SK-N-SH (cell line): ENCODE measurements at regions not wholly inside any gene's neighbourhood (a gene's known extent, or its start where the extent isn't known, plus 50 kb on each side); places are given as distances from the start of the nearest gene placed in this dataset.

Source experiments
- CTCF ChIA-PET: fragments of 300-600, 350-600 bp; formaldehyde crosslinking; extraction: SDS; loops from one replicate; lab custom pipeline; 2021; lab: Yijun Ruan, JAX
- POLR2A ChIA-PET: fragments of 350-600 bp; sonication (Branson Sonifier 250); formaldehyde crosslinking; extraction: SDS; loops from one replicate; lab custom pipeline; 2020; ENCODE audit warnings: antibody characterized with exemption, inconsistent platforms; lab: Yijun Ruan, JAX
- DNase-seq: peaks from one replicate; pipeline ENCODE4 v3.0.0; 2012
- H2AFZ ChIP-seq: fragments of 200-600 bp; sonication (generic); 2 replicates; pipeline ENCODE4 v1.8.1; 2016; ENCODE audit warnings: antibody characterized with exemption, mild to moderate bottlenecking, low read depth
- H3F3A ChIP-seq: fragments of 200-600 bp; sonication (generic); replicated peaks from 2 replicates; pipeline ENCODE3; 2016; ENCODE audit warnings: antibody characterized with exemption, mild to moderate bottlenecking; ENCODE audit not compliant: insufficient read depth
- H3K27ac ChIP-seq, 2 experiments: fragments of 200-500 bp in 1 of 2; fragments of 200-600 bp in 1 of 2; sonication (Bioruptor generic) in 1 of 2; sonication (generic), shearing (Covaris generic) in 1 of 2; 2 replicates each; pipeline versions ENCODE4 v1.5.1 to v1.6.1; 2014 to 2016; ENCODE audit warnings: low read depth in 2 of 2, inconsistent platforms in 1 of 2, low read length in 1 of 2, mild to moderate bottlenecking in 1 of 2, mixed read lengths in 1 of 2
- H3K27me3 ChIP-seq: fragments of 200-600 bp; sonication (generic), shearing (Covaris generic); 2 replicates; pipeline ENCODE4 v1.6.1; 2016; ENCODE audit warnings: mixed run types; ENCODE audit not compliant: insufficient read depth
- H3K36me3 ChIP-seq, 2 experiments: fragments of 200-500 bp in 1 of 2; fragments of 200-600 bp in 1 of 2; sonication (Bioruptor generic) in 1 of 2; sonication (generic) in 1 of 2; replicated peaks in 1 of 2; 2 replicates each; pipeline versions ENCODE3 to v1.5.1; 2014 to 2016; ENCODE audit warnings: low read length in 1 of 2, mild to moderate bottlenecking in 1 of 2; ENCODE audit not compliant: insufficient read depth in 2 of 2, control insufficient read depth in 1 of 2
- H3K4me1 ChIP-seq, 2 experiments: fragments of 200-500 bp in 1 of 2; fragments of 200-600 bp in 1 of 2; sonication (Bioruptor generic) in 1 of 2; sonication (generic), shearing (Covaris generic) in 1 of 2; 2 replicates each; pipeline versions ENCODE4 v1.5.1 to v1.6.1; 2014 to 2016; ENCODE audit warnings: low read depth in 1 of 2, low read length in 1 of 2, mixed run types in 1 of 2; ENCODE audit not compliant: insufficient read depth in 2 of 2, control insufficient read depth in 1 of 2
- H3K4me2 ChIP-seq: fragments of 200-600 bp; sonication (generic), shearing (Covaris generic); 2 replicates; pipeline ENCODE4 v1.6.1; 2017; ENCODE audit warnings: mixed run types
- H3K4me3 ChIP-seq, 2 experiments: fragments of 200-500 bp in 1 of 2; fragments of 200-600 bp in 1 of 2; sonication (Bioruptor generic) in 1 of 2; sonication (generic), shearing (Covaris generic) in 1 of 2; 2 replicates each; pipeline versions ENCODE4 v1.5.1 to v1.8.1; 2014 to 2016; ENCODE audit warnings: low read depth in 2 of 2, inconsistent platforms in 1 of 2, low read length in 1 of 2, mild to moderate bottlenecking in 1 of 2, mixed read lengths in 1 of 2, moderate library complexity in 1 of 2
- H3K79me2 ChIP-seq: fragments of 200-600 bp; sonication (generic); 2 replicates; pipeline ENCODE4 v1.8.1; 2017; ENCODE audit warnings: mild to moderate bottlenecking; ENCODE audit not compliant: insufficient read depth
- H3K9ac ChIP-seq: fragments of 200-600 bp; sonication (generic); 2 replicates; pipeline ENCODE4 v1.6.1; 2017; ENCODE audit warnings: mixed run types
- H3K9me2 ChIP-seq: fragments of 200-600 bp; sonication (generic); 2 replicates; pipeline ENCODE4 v1.6.1; 2017; ENCODE audit warnings: mixed run types
- H3K9me3 ChIP-seq: fragments of 200-600 bp; sonication (generic); 2 replicates; pipeline ENCODE4 v1.6.1; 2017; ENCODE audit warnings: mixed run types, mild to moderate bottlenecking, moderate library complexity
- H4K20me1 ChIP-seq: fragments of 200-600 bp; sonication (generic); 2 replicates; pipeline ENCODE4 v1.6.1; 2017; ENCODE audit warnings: mild to moderate bottlenecking, mixed run types; ENCODE audit not compliant: insufficient read depth
- FOSL2 ChIP-seq: IDR thresholded peaks from 2 replicates; pipeline ENCODE4 v1.4.0; 2012; ENCODE audit warnings: low read depth, mild to moderate bottlenecking, moderate library complexity, borderline replicate concordance
- FOXM1 ChIP-seq: IDR thresholded peaks from 2 replicates; pipeline ENCODE4 v1.4.0; 2012; ENCODE audit warnings: low read depth, mild to moderate bottlenecking
- GABPA ChIP-seq: IDR thresholded peaks from 2 replicates; pipeline ENCODE4 v1.4.0; 2012; ENCODE audit warnings: low read depth, mild to moderate bottlenecking
- GATA2 ChIP-seq: sonication (generic); formaldehyde crosslinking; IDR thresholded peaks from 2 replicates; pipeline ENCODE4 v1.5.0; 2020; ENCODE audit warnings: mild to moderate bottlenecking, missing genetic modification reagents
- JUND ChIP-seq: IDR thresholded peaks from 2 replicates; pipeline ENCODE4 v1.4.0; 2012
- MEF2A ChIP-seq: IDR thresholded peaks from 2 replicates; pipeline ENCODE4 v1.4.0; 2012; ENCODE audit warnings: low read depth, borderline replicate concordance
- MXI1 ChIP-seq: IDR thresholded peaks from 2 replicates; pipeline ENCODE4 v1.6.1; 2012; ENCODE audit warnings: mild to moderate bottlenecking, low read depth, low read length, improper control_type of control experiment
- TCF12 ChIP-seq: IDR thresholded peaks from 2 replicates; pipeline ENCODE4 v1.4.0; 2012
- TEAD4 ChIP-seq: IDR thresholded peaks from 2 replicates; pipeline ENCODE4 v1.4.0; 2012; ENCODE audit warnings: mild to moderate bottlenecking, borderline replicate concordance; ENCODE audit not compliant: insufficient read depth
- WGBS: methylation state at CpG from one replicate; pipeline ENCODE4 v1.1.6; 2017; ENCODE audit warnings: low lambda C conversion rate; 5-methylcytosine and 5-hydroxymethylcytosine counted together
- TF ChIP-seq, protein P1 (sequence below): fragments of 200-600 bp; sonication (generic); IDR thresholded peaks from 2 replicates; pipeline ENCODE4 v1.6.1; 2017; ENCODE audit warnings: antibody characterized with exemption, mild to moderate bottlenecking, moderate library complexity
- TF ChIP-seq, protein P2 (sequence below): fragments of 150-350 bp; IDR thresholded peaks from 2 replicates; pipeline ENCODE4 v1.6.1; 2017; ENCODE audit warnings: antibody characterized with exemption, low read length, low read depth, borderline replicate concordance
- TF ChIP-seq, protein P3 (sequence below): IDR thresholded peaks from 2 replicates; pipeline ENCODE4; 2012
- TF ChIP-seq, protein P4 (sequence below): IDR thresholded peaks from 2 replicates; pipeline ENCODE4 v1.4.0; 2012; ENCODE audit warnings: low read depth, borderline replicate concordance
- TF ChIP-seq, protein P5 (sequence below): IDR thresholded peaks from 2 replicates; pipeline ENCODE4 v1.4.0; 2012; ENCODE audit warnings: low read depth

DNA sequence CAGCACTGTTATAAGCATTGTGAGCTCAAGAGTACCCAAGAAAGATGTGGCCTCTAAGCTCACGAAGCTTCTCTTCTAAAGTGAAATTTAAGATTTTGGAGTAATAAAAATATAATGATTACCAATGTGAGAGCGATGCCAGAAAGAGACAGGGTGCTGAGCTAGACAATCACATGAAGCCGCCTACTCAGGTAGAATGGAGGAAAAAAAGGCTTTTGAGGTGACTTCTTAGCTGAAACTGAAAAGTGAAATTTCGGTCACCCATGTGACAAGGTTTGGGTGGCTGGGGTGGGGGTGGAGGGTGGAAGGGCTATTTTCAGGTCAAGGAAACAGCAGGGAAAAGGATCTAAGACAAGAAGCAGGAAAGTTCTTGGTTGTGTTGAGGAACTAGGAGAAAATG, 388.2 kb upstream of the WWC1 start:
- Histone ChIP-seq H3F3A (no peaks in the 10 kb centered on the region), H4K20me1 (no peaks in the 10 kb centered on the region), H3K36me3 (no peaks in the 10 kb centered on the region), H3K79me2 (no peaks in the 10 kb centered on the region), H3K4me3 (no peak overlapping the region), H3K27ac (no peak overlapping the region), H3K9me3 (no peaks in the 10 kb centered on the region), H3K4me2 (no peak overlapping the region), H3K9ac (no peak overlapping the region), H3K9me2 (no peaks in the 10 kb centered on the region), H3K4me1 (no peaks in the 10 kb centered on the region; a peak in 2 of 4 replicates), H3K27me3 (no peaks in the 10 kb centered on the region), H2AFZ (no peak overlapping the region)
- no peak for DNase-seq
- TF ChIP-seq MXI1 (no peak), JUND (no peak), FOSL2 (no peak)
- TF ChIP-seq, protein P1, sequence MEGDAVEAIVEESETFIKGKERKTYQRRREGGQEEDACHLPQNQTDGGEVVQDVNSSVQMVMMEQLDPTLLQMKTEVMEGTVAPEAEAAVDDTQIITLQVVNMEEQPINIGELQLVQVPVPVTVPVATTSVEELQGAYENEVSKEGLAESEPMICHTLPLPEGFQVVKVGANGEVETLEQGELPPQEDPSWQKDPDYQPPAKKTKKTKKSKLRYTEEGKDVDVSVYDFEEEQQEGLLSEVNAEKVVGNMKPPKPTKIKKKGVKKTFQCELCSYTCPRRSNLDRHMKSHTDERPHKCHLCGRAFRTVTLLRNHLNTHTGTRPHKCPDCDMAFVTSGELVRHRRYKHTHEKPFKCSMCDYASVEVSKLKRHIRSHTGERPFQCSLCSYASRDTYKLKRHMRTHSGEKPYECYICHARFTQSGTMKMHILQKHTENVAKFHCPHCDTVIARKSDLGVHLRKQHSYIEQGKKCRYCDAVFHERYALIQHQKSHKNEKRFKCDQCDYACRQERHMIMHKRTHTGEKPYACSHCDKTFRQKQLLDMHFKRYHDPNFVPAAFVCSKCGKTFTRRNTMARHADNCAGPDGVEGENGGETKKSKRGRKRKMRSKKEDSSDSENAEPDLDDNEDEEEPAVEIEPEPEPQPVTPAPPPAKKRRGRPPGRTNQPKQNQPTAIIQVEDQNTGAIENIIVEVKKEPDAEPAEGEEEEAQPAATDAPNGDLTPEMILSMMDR, result no peak
- WGBS, result 48% methylated on average over 4 of the region's 4 CpGs
- CTCF ChIA-PET, result interaction anchor here (0.9 to 1.7 kb wide), 4 partner anchors 12 to 317 kb away, joined by 3 to 4 read pairs (median 3); no protein-coding TSS in a partner anchor
- POLR2A ChIA-PET, result no interaction called here

DNA sequence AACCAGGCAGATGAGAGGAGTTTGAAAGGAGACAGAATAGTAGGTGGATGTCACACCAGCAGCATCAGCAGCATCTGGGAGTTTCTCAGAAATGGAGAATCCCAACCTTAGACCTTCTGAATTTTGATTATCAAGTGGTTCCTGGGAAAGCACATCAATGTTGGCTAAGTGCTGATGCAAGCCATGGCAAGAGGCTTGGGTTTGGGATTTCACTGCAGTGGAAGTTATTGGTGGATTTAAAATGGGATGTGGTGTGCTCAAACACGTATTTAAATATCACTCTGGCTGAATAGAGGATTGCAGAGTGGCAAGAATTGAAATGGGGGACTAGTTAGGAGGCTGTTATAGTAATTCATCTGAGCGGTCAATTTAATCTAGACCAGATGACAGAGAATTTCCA, 387.8 kb upstream of the WWC1 start:
- no peaks in the 10 kb centered on the region for H3F3A ChIP-seq
- H3K9me2 ChIP-seq, result no peaks in the 10 kb centered on the region
- no peaks in the 10 kb centered on the region for H3K27me3 ChIP-seq
- no peaks in the 10 kb centered on the region for H4K20me1 ChIP-seq
- no peak for DNase-seq
- H3K79me2 ChIP-seq, result no peaks in the 10 kb centered on the region
- H3K9ac ChIP-seq, result no peak overlapping the region
- CTCF ChIA-PET, result interaction anchor here (0.9 to 1.7 kb wide), 4 partner anchors 12 to 316 kb away, joined by 3 to 4 read pairs (median 3); no protein-coding TSS in a partner anchor
- H3K36me3 ChIP-seq, result no peaks in the 10 kb centered on the region
- H3K4me2 ChIP-seq, result no peak overlapping the region
- H3K4me1 ChIP-seq, result no peaks in the 10 kb centered on the region; a peak in 1 of 4 replicates
- no peak overlapping the region for H2AFZ ChIP-seq
- TF ChIP-seq GATA2 (CRISPR knock-in tag), result no peak
- TF ChIP-seq, protein P2, sequence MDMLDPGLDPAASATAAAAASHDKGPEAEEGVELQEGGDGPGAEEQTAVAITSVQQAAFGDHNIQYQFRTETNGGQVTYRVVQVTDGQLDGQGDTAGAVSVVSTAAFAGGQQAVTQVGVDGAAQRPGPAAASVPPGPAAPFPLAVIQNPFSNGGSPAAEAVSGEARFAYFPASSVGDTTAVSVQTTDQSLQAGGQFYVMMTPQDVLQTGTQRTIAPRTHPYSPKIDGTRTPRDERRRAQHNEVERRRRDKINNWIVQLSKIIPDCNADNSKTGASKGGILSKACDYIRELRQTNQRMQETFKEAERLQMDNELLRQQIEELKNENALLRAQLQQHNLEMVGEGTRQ, result no peak
- TF ChIP-seq, protein P3, sequence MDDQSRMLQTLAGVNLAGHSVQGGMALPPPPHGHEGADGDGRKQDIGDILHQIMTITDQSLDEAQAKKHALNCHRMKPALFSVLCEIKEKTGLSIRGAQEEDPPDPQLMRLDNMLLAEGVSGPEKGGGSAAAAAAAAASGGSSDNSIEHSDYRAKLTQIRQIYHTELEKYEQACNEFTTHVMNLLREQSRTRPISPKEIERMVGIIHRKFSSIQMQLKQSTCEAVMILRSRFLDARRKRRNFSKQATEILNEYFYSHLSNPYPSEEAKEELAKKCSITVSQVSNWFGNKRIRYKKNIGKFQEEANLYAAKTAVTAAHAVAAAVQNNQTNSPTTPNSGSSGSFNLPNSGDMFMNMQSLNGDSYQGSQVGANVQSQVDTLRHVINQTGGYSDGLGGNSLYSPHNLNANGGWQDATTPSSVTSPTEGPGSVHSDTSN, result no peak
- no peak for TF ChIP-seq TCF12
- no peak for TF ChIP-seq TEAD4
- TF ChIP-seq, protein P1, result no peak
- no peak for TF ChIP-seq FOXM1
- TF ChIP-seq GABPA, result no peak
- TF ChIP-seq MEF2A, result no peak
- TF ChIP-seq, protein P4, sequence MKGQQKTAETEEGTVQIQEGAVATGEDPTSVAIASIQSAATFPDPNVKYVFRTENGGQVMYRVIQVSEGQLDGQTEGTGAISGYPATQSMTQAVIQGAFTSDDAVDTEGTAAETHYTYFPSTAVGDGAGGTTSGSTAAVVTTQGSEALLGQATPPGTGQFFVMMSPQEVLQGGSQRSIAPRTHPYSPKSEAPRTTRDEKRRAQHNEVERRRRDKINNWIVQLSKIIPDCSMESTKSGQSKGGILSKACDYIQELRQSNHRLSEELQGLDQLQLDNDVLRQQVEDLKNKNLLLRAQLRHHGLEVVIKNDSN, result no peak
- TF ChIP-seq, protein P5, sequence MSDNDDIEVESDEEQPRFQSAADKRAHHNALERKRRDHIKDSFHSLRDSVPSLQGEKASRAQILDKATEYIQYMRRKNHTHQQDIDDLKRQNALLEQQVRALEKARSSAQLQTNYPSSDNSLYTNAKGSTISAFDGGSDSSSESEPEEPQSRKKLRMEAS, result no peak
- TF ChIP-seq, all 33 proteins: peak for 0
- Histone ChIP-seq H3K9me3 (no peaks in the 10 kb centered on the region), H3K27ac (no peak overlapping the region), H3K4me3 (no peak overlapping the region)
- 35% methylated on average over 2 of the region's 2 CpGs for WGBS
- POLR2A ChIA-PET, result no interaction called here
